ENCODE measurements at regions not wholly inside any gene's neighbourhood (a gene's known extent, or its start where the extent isn't known, plus 50 kb on each side); places are given as distances from the start of the nearest gene placed in this dataset.

DNA sequence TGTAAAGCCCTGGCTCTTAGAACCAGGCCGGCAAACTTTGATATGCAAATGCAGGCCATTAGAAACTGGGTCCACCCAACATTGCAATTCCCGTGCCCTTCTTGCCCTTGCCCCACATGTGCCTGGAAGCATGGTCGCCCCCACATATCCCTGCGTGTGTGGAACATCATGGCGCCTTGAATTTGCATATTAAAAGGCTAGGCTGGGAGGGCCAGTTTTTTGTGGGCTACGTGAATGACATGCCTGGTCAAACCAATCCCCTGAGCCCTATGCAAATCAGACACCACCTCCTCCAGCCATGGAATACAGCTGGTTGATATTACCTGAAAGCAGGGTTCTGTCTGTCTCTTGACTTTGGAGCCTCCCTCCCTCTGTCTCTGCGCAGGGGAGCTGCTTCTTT is 58.7 kb upstream of the ARHGEF26 start:
- TF ChIP-seq POLR2AphosphoS5 (IDR thresholded peaks at IDR 0.05; ENCODE audit: borderline replicate concordance, low read depth, low read length) (no peak), FOXP2 (optimal IDR thresholded peaks at IDR 0.05; ENCODE audit: control extremely low read depth, extremely low read length, insufficient read depth) (no peak)

Measured in SK-N-MC (cell line).